Mammary epithelial cell (primary cell): ENCODE measurements at regions not wholly inside any gene's neighbourhood (a gene's known extent, or its start where the extent isn't known, plus 50 kb on each side); places are given as distances from the start of the nearest gene placed in this dataset.

Experiments
- EZH2 ChIP-seq: IDR thresholded peaks from 2 replicates; pipeline ENCODE4 v1.6.1; 2012; ENCODE audit warnings: low read length, inconsistent platforms, borderline replicate concordance
- TF ChIP-seq, protein P1 (sequence below), 2 donors: IDR thresholded peaks in 1 of 2; conservative IDR thresholded peaks in 1 of 2; 2 replicates each; pipeline ENCODE4 v1.5.1; 2011 to 2012; ENCODE audit warnings: inconsistent platforms in 2 of 2, low read length in 2 of 2, mild to moderate bottlenecking in 2 of 2, control low read depth in 1 of 2, low read depth in 1 of 2; ENCODE audit not compliant: insufficient read depth in 1 of 2; ENCODE audit errors: extremely low read depth in 1 of 2

DNA sequence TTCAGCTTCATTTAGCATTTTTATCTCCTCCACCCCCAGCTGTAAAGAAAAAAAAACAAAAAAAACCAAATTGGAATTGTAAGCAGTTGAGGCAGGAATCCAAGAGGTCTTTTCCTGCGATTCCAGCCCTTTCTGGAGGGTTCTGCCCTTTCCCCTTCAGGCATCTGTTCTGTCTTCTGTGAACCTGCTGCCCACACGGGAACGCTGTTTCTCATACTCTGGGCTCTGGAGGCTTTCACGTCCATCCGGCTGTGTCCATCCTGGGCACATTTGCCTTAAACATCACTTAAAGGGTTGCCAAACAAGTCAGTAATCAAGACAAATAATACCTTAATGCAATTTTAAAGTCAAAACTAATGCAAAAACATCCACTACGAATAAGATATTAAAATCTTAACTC lies 302.8 kb upstream of the PITRM1 start:
- TF ChIP-seq, protein P1, sequence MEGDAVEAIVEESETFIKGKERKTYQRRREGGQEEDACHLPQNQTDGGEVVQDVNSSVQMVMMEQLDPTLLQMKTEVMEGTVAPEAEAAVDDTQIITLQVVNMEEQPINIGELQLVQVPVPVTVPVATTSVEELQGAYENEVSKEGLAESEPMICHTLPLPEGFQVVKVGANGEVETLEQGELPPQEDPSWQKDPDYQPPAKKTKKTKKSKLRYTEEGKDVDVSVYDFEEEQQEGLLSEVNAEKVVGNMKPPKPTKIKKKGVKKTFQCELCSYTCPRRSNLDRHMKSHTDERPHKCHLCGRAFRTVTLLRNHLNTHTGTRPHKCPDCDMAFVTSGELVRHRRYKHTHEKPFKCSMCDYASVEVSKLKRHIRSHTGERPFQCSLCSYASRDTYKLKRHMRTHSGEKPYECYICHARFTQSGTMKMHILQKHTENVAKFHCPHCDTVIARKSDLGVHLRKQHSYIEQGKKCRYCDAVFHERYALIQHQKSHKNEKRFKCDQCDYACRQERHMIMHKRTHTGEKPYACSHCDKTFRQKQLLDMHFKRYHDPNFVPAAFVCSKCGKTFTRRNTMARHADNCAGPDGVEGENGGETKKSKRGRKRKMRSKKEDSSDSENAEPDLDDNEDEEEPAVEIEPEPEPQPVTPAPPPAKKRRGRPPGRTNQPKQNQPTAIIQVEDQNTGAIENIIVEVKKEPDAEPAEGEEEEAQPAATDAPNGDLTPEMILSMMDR (conservative IDR thresholded peaks at IDR 0.05 in 1 of 2, IDR thresholded peaks at IDR 0.05 in 1 of 2; ENCODE audit: extremely low read depth in 1 of 2, insufficient read depth in 1 of 2, low read depth in 1 of 2, low read length in 2 of 2), result no peak
- no peak for TF ChIP-seq EZH2
